ENCODE measurements at regions not wholly inside any gene's neighbourhood (a gene's known extent, or its start where the extent isn't known, plus 50 kb on each side); places are given as distances from the start of the nearest gene placed in this dataset.

DNA sequence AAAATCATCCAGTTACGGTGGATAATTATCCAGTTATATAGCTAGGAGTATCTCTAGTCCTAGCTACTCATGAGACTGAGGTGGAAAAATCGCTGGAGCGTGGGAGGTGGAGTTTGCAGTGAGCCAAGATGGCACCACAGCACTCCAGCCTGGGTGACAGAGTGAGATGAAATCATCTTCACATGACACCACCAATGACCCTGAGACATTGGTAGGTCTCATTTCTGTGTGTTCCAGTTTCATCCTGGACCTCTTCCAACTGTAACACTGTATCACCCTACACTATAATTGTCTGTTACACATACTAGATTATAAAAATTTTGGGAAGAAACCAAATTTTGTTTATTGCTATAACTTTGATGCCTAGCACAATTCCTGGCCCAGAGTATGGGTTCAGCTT, 446.8 kb downstream of the TMEM135 start:
- TF ChIP-seq, protein P1, sequence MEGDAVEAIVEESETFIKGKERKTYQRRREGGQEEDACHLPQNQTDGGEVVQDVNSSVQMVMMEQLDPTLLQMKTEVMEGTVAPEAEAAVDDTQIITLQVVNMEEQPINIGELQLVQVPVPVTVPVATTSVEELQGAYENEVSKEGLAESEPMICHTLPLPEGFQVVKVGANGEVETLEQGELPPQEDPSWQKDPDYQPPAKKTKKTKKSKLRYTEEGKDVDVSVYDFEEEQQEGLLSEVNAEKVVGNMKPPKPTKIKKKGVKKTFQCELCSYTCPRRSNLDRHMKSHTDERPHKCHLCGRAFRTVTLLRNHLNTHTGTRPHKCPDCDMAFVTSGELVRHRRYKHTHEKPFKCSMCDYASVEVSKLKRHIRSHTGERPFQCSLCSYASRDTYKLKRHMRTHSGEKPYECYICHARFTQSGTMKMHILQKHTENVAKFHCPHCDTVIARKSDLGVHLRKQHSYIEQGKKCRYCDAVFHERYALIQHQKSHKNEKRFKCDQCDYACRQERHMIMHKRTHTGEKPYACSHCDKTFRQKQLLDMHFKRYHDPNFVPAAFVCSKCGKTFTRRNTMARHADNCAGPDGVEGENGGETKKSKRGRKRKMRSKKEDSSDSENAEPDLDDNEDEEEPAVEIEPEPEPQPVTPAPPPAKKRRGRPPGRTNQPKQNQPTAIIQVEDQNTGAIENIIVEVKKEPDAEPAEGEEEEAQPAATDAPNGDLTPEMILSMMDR (IDR thresholded peaks at IDR 0.05; ENCODE audit: low read depth, low read length) = no peak
- H3K4me3 ChIP-seq (ENCODE audit: low read depth, low read length) = no peak overlapping the region

DNA sequence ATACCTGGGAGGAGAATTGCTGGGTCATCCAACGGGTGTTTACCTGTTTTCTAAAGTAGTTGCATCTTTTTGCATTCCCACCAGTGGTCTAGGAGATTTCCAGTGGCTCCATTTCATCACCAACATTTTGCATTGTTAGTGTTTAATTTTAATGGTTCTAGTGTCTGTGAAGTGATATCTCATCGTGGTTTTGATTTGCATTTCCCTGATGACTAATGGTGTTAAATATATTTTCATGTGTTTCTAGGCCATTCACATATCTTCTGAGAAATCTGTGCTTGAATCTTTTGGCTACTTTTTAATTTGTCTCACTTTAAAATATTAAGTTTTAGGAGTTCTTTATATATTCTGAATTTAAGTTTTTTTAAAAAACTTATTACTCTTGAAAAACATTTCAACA, 439.6 kb downstream of the TMEM135 start:
- H3K4me3 ChIP-seq (ENCODE audit: low read depth, low read length) = no peak overlapping the region
- TF ChIP-seq, protein P1 (IDR thresholded peaks at IDR 0.05; ENCODE audit: low read depth, low read length) = no peak

DNA sequence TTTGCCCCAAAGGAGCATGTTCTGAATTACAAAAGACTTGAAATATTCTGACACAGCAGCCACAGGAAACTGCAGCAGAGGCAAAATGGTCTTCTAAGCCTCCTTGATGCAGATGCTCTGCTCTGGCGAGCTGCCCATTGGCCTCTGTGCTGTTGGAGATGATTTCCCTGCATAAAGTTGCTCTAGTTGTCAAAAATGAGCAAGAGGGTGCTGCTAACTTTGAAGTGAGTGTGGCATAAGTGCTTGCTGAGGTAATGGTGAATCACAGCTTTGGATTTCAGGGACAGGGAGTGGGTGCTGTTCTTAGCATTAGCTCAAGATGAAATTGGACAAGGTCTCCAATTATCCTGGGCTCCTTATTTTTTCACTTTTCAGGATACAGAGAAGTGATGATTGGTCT, 435.4 kb downstream of the TMEM135 start:
- TF ChIP-seq, protein P1 (IDR thresholded peaks at IDR 0.05; ENCODE audit: low read depth, low read length) = no peak
- no peak overlapping the region for H3K4me3 ChIP-seq (ENCODE audit: low read depth, low read length)

DNA sequence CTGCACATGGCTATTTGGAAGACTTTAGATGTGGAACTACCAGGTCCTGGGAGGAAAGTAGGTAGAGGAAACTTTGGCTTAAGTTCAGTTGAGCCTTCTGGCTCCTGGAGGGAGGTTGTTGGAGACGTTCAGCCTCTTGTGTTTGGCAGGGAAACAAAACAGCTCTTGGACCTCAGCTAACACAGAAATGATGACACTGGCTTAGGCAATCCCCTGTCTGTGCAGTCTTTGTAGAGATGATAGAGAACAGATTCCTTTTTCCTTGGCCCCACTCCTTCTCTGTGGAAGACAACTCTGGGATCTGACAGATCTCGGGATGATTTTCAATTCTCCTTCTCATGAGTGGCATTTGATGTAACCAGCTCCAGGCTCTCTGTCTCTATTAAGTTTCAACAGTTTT, 428.5 kb downstream of the TMEM135 start:
- TF ChIP-seq, protein P1 (IDR thresholded peaks at IDR 0.05; ENCODE audit: low read depth, low read length) = no peak
- H3K4me3 ChIP-seq (ENCODE audit: low read depth, low read length) = no peak overlapping the region

DNA sequence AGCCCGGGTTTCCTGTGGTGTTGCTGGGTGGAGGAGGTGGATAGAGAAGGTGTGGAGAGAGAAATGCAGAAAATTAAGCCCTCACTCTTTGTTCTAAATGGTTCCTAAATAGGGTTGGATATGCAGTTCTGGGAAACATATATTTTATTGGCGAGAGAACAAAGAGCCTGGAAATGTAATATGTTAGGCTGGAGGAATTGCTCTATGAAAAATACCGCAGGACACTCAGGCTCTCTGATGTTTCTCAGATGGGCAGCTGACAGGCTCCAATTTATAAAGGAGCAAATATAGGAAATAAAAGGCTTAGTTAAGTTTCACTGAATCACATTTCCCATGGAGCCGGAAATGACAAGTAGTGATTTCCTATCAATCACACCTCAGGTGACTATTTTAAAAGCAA, 428.0 kb downstream of the TMEM135 start:
- TF ChIP-seq, protein P1 (IDR thresholded peaks at IDR 0.05; ENCODE audit: low read depth, low read length) = no peak
- H3K4me3 ChIP-seq (ENCODE audit: low read depth, low read length) = no peak overlapping the region

DNA sequence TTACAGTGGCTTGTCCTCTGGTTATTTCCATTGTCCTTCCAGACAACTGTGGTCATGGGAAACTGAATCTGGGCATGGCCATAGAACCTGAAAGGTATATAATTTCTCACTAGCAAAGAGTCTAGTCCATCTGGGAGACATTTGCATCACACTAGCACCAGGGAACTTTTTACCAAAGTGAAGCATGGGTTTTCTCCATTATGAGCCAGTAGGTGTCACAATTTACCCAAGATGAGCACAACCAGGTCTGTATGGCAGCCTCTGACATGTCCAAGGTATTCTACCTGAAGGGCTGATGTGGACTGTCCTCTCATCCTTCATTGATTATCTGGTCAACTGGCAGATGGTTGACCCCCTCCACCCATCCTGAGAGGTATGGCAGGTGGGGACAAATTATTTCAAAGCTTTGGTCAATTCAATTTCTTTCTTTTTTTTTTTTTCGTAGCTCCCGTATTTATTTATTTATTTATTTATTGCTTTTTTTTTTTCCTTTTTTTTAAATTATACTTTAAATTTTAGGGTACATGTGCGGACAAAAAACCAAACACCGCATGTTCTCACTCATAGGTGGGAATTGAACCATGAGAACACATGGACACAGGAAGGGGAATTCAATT, 425.9 kb downstream of the TMEM135 start:
- no peak overlapping the region for H3K4me3 ChIP-seq (ENCODE audit: low read depth, low read length)
- TF ChIP-seq, protein P1 (IDR thresholded peaks at IDR 0.05; ENCODE audit: low read depth, low read length) = peak; percentile 28

DNA sequence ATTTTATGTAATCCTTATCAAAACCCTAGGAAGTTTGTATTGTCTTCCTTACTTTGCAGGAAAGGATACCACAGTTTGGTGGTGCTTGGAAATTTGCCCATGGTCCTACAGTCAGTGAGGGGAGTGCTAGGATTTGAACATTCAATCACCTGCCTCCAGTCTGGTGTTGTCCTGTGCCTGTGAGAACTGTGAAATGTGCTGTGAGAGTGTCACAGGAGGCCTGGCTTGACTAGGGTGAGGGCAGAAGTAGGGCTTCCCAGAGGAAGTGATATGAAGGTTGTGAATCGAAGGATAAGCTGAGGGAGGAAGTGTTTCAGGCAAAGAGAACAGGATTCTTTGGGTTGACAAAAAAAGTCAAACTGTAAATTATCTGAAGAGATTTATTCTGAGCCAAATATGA, 424.4 kb downstream of the TMEM135 start:
- TF ChIP-seq, protein P1 (IDR thresholded peaks at IDR 0.05; ENCODE audit: low read depth, low read length) = no peak

More for the DNA sequence above, 424.4 kb downstream of the TMEM135 start:
- H3K4me3 ChIP-seq (ENCODE audit: low read depth, low read length) = no peak overlapping the region
